Left forelimb (tissue), 1 donor: ENCODE measurements at regions not wholly inside any gene's neighbourhood (a gene's known extent, or its start where the extent isn't known, plus 50 kb on each side); places are given as distances from the start of the nearest gene placed in this dataset.

Experiments used
- DNase-seq: peaks from one replicate; pipeline ENCODE4 v3.0.0-alpha.2; 2018; ENCODE audit warnings: low spot score

- no peak for DNase-seq
Observed at GRCh38 chr6:225907-226306, 66.4 kb upstream of the DUSP22 start.

GRCh38 chr6:226516-227073 lies 65.7 kb upstream of the DUSP22 start:
- no peak for DNase-seq

GRCh38 chr6:227074-227782 lies 65.1 kb upstream of the DUSP22 start:
- no peak for DNase-seq

- DNase-seq, result no peak
Observed at GRCh38 chr6:227812-228338, 64.4 kb upstream of the DUSP22 start.

- DNase-seq, result no peak
Observed at GRCh38 chr6:228881-229651, 63.2 kb upstream of the DUSP22 start.

GRCh38 chr6:231779-232178 lies 60.5 kb upstream of the DUSP22 start:
- DNase-seq, result no peak

- DNase-seq, result no peak
Observed at GRCh38 chr6:232982-233640, 59.2 kb upstream of the DUSP22 start.

GRCh38 chr6:234706-235372 lies 57.4 kb upstream of the DUSP22 start:
- DNase-seq, result no peak

- no peak for DNase-seq
Observed at GRCh38 chr6:235763-236360, 56.4 kb upstream of the DUSP22 start.

GRCh38 chr6:236519-236918 lies 55.8 kb upstream of the DUSP22 start:
- DNase-seq, result no peak

GRCh38 chr6:240151-240550 lies 52.1 kb upstream of the DUSP22 start:
- DNase-seq, result no peak

GRCh38 chr6:241336-241865 lies 50.9 kb upstream of the DUSP22 start:
- no peak for DNase-seq
